Smooth muscle cell of the brain vasculature (primary cell): ENCODE measurements at regions not wholly inside any gene's neighbourhood (a gene's known extent, or its start where the extent isn't known, plus 50 kb on each side); places are given as distances from the start of the nearest gene placed in this dataset.

Experiments
- DNase-seq: peaks from one replicate; pipeline ENCODE4 v3.0.0-alpha.2; 2012; ENCODE audit warnings: low read depth, low spot score

GRCh38 chr12:31783556-31783955 lies 54.7 kb upstream of the AMN1 start:
- no peak for DNase-seq

GRCh38 chr12:31781894-31782540 lies 53.2 kb upstream of the AMN1 start:
- DNase-seq, result no peak

GRCh38 chr12:31780096-31780495 lies 51.3 kb upstream of the AMN1 start:
- no peak for DNase-seq

GRCh38 chr12:31778687-31779086 lies 49.9 kb upstream of the AMN1 start:
- DNase-seq, result no peak
